Adrenal gland (tissue), 5 donors: ENCODE measurements at regions not wholly inside any gene's neighbourhood (a gene's known extent, or its start where the extent isn't known, plus 50 kb on each side); places are given as distances from the start of the nearest gene placed in this dataset.

Experiments
- CTCF ChIP-seq, 6 experiments: fragments of 450-650 bp in 4 of 6; fragments of 200-600 bp in 2 of 6; sonication (generic) in 1 of 6; IDR thresholded peaks; 1 replicate in 5 of 6; 2 replicates in 1 of 6; pipeline versions ENCODE4 v1.5.1 to v1.8.0; 2016 to 2021; ENCODE audit warnings: antibody characterized with exemption in 6 of 6, mild to moderate bottlenecking in 2 of 6, moderate library complexity in 1 of 6
- POLR2A ChIP-seq, 2 donors: fragments of 450-650 bp; IDR thresholded peaks; one replicate each; pipeline ENCODE4 v1.6.1; 2017; ENCODE audit warnings: antibody characterized with exemption in 2 of 2, mild to moderate bottlenecking in 2 of 2, moderate library complexity in 1 of 2
- donor health status: DM: no; HTN: no; CAD: no.

DNA sequence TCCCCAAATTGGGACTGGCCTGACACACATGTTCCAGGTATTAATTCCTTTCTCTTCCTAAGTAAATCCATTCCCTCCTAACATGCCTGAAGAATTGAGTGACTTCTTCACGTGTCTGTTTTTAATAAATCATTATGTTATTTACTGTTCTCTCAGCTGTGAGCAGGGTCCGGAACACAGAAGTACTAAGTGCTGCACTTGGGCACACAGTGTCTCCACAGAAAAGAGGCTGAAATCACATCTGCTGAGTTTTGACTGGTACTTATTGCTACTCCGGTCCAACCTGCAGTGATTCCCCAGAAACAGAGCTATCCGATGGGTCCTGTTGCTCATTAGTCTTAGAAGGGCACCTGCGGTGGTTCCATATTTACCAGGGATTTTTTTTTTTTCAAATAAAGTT, 202.6 kb downstream of the RBM46 start:
- TF ChIP-seq CTCF (IDR thresholded peaks at IDR 0.05) (no peak), POLR2A (IDR thresholded peaks at IDR 0.05) (no peak)
